ENCODE measurements at regions not wholly inside any gene's neighbourhood (a gene's known extent, or its start where the extent isn't known, plus 50 kb on each side); places are given as distances from the start of the nearest gene placed in this dataset.

- 25 to 35% methylated on average over 3 of the region's 3 CpGs for WGBS, 2 donors
- H3K4me3 ChIP-seq = no peak overlapping the region
- H3K36me3 ChIP-seq = no peaks in the 10 kb centered on the region
- ATAC-seq (ENCODE audit: low FRiP score in 2 of 2) = no peak
- H3K27ac ChIP-seq = no peak overlapping the region
- H3K27me3 ChIP-seq = no peaks in the 10 kb centered on the region
- H3K9me3 ChIP-seq = no peaks in the 10 kb centered on the region
- no peak for DNase-seq
- H3K4me1 ChIP-seq = no peaks in the 10 kb centered on the region
- TF ChIP-seq EP300 (IDR thresholded peaks at IDR 0.05) (no peak), POLR2AphosphoS5 (IDR thresholded peaks at IDR 0.05) (no peak), CTCF (IDR thresholded peaks at IDR 0.05) (no peak), POLR2A (IDR thresholded peaks at IDR 0.05) (no peak)
These were observed 176.9 kb upstream of the SOX2 start for GRCh38 chr3:181534781-181535221.

GRCh38 chr3:181533811-181534210 lies 177.9 kb upstream of the SOX2 start:
- no peak overlapping the region for H3K4me3 ChIP-seq
- TF ChIP-seq CTCF (IDR thresholded peaks at IDR 0.05) (no peak), EP300 (IDR thresholded peaks at IDR 0.05) (no peak), POLR2AphosphoS5 (IDR thresholded peaks at IDR 0.05) (no peak), POLR2A (IDR thresholded peaks at IDR 0.05) (no peak)
- no peak for ATAC-seq (ENCODE audit: low FRiP score in 2 of 2)
- H3K27ac ChIP-seq = no peak overlapping the region
- H3K4me1 ChIP-seq = no peaks in the 10 kb centered on the region
- no peaks in the 10 kb centered on the region for H3K27me3 ChIP-seq
- H3K36me3 ChIP-seq = no peaks in the 10 kb centered on the region
- 69 to 72% methylated on average over 4 of the region's 4 CpGs for WGBS, 2 donors
- DNase-seq = no peak
- H3K9me3 ChIP-seq = no peaks in the 10 kb centered on the region

- Histone ChIP-seq H3K4me1 (no peaks in the 10 kb centered on the region), H3K4me3 (no peak overlapping the region), H3K27ac (no peak overlapping the region), H3K9me3 (no peaks in the 10 kb centered on the region), H3K36me3 (no peaks in the 10 kb centered on the region), H3K27me3 (no peaks in the 10 kb centered on the region)
- TF ChIP-seq EP300 (IDR thresholded peaks at IDR 0.05) = no peak
- no peak for TF ChIP-seq POLR2A (IDR thresholded peaks at IDR 0.05)
- no peak for TF ChIP-seq POLR2AphosphoS5 (IDR thresholded peaks at IDR 0.05)
- no peak for TF ChIP-seq CTCF (IDR thresholded peaks at IDR 0.05)
- no peak for ATAC-seq (ENCODE audit: low FRiP score in 2 of 2)
- no peak for DNase-seq
These were observed 181.1 kb upstream of the SOX2 start for GRCh38 chr3:181530584-181530983.

- DNase-seq = no peak
- Histone ChIP-seq H3K4me3 (no peak overlapping the region), H3K27ac (no peak overlapping the region), H3K36me3 (no peaks in the 10 kb centered on the region), H3K4me1 (no peaks in the 10 kb centered on the region), H3K9me3 (peaks cover 0 to 4% (median 0%) of the 10 kb centered on the region in 4 donors), H3K27me3 (no peaks in the 10 kb centered on the region)
- no peak for ATAC-seq (ENCODE audit: low FRiP score in 2 of 2)
- TF ChIP-seq EP300 (IDR thresholded peaks at IDR 0.05) (no peak), POLR2A (IDR thresholded peaks at IDR 0.05) (no peak), CTCF (IDR thresholded peaks at IDR 0.05) (no peak), POLR2AphosphoS5 (IDR thresholded peaks at IDR 0.05) (no peak)
- WGBS, 2 donors = 96 to 99% methylated on average over 2 of the region's 2 CpGs
These were observed 189.9 kb upstream of the SOX2 start for GRCh38 chr3:181521831-181522230.

GRCh38 chr3:181518222-181518621 lies 193.5 kb upstream of the SOX2 start:
- Histone ChIP-seq H3K9me3 (no peaks in the 10 kb centered on the region), H3K36me3 (no peaks in the 10 kb centered on the region), H3K4me3 (no peak overlapping the region), H3K27ac (no peak overlapping the region), H3K4me1 (no peaks in the 10 kb centered on the region), H3K27me3 (no peaks in the 10 kb centered on the region)
- no peak for DNase-seq
- TF ChIP-seq CTCF (IDR thresholded peaks at IDR 0.05) (no peak), POLR2A (IDR thresholded peaks at IDR 0.05) (no peak), EP300 (IDR thresholded peaks at IDR 0.05) (no peak), POLR2AphosphoS5 (IDR thresholded peaks at IDR 0.05) (no peak)
- WGBS, 2 donors = 65 to 68% methylated on average over 3 of the region's 3 CpGs
- no peak for ATAC-seq (ENCODE audit: low FRiP score in 2 of 2)

All from upper lobe of left lung (tissue), 6 donors.